SHP77 treated with DMSO at 0.1 percent for 48 hours (cell line): ENCODE measurements at regions not wholly inside any gene's neighbourhood (a gene's known extent, or its start where the extent isn't known, plus 50 kb on each side); places are given as distances from the start of the nearest gene placed in this dataset.
"Not testable (repeated sequence)": the region's sequence is repeated elsewhere in the genome, so short reads cannot be mapped to it uniquely, and the experiment has no call there.

Source experiments
- DNase-seq: peaks from one replicate; lab custom pipeline; 2025; lab: John Stamatoyannopoulos, UW

- DNase-seq = not testable (repeated sequence)
Measured at GRCh38 chr21:31819692-31820091, 53.1 kb upstream of the HUNK start.

GRCh38 chr21:31814356-31814755 lies 58.5 kb upstream of the HUNK start:
- DNase-seq = not testable (repeated sequence)

- no peak for DNase-seq
Measured at GRCh38 chr21:31813862-31814261, 59.0 kb upstream of the HUNK start.

GRCh38 chr21:31804008-31804394 lies 68.8 kb upstream of the HUNK start:
- no peak for DNase-seq

- DNase-seq = no peak
Measured at GRCh38 chr21:31803039-31804007, 69.5 kb upstream of the HUNK start.

GRCh38 chr21:31802331-31802730 lies 70.4 kb upstream of the SCAF4 start:
- DNase-seq = no peak

- DNase-seq = no peak
Measured at GRCh38 chr21:31801551-31802219, 69.8 kb upstream of the SCAF4 start.

- DNase-seq = no peak
Measured at GRCh38 chr21:31798842-31799704, 67.2 kb upstream of the SCAF4 start.

GRCh38 chr21:31795992-31796391 lies 64.1 kb upstream of the SCAF4 start:
- DNase-seq = no peak

- DNase-seq = not testable (repeated sequence)
Measured at GRCh38 chr21:31790420-31790819, 58.5 kb upstream of the SCAF4 start.

- no peak for DNase-seq
Measured at GRCh38 chr21:31788581-31788980, 56.7 kb upstream of the SCAF4 start.

GRCh38 chr21:31787691-31788090 lies 55.8 kb upstream of the SCAF4 start:
- DNase-seq = not testable (repeated sequence)

GRCh38 chr21:31786164-31786920 lies 54.4 kb upstream of the SCAF4 start:
- DNase-seq = no peak

GRCh38 chr21:31785237-31786163 lies 53.6 kb upstream of the SCAF4 start:
- DNase-seq = peak; percentile 2

GRCh38 chr21:31781737-31782136 lies 49.8 kb upstream of the SCAF4 start:
- DNase-seq = no peak
